GM12892 (cell line): ENCODE measurements at regions not wholly inside any gene's neighbourhood (a gene's known extent, or its start where the extent isn't known, plus 50 kb on each side); places are given as distances from the start of the nearest gene placed in this dataset.

ENCODE experiments used
- POLR2A ChIP-seq: IDR thresholded peaks from 2 replicates; pipeline ENCODE4 v1.6.1; 2011; ENCODE audit warnings: low read depth, low read length, control low read depth
- POLR2AphosphoS5 ChIP-seq: IDR thresholded peaks from 2 replicates; pipeline ENCODE4 v1.6.1; 2011; ENCODE audit warnings: low read depth, low read length, control low read depth
- TAF1 ChIP-seq: IDR thresholded peaks from 2 replicates; pipeline ENCODE4 v1.6.1; 2011; ENCODE audit warnings: low read depth, mild to moderate bottlenecking, control low read depth, low read length, borderline replicate concordance

DNA sequence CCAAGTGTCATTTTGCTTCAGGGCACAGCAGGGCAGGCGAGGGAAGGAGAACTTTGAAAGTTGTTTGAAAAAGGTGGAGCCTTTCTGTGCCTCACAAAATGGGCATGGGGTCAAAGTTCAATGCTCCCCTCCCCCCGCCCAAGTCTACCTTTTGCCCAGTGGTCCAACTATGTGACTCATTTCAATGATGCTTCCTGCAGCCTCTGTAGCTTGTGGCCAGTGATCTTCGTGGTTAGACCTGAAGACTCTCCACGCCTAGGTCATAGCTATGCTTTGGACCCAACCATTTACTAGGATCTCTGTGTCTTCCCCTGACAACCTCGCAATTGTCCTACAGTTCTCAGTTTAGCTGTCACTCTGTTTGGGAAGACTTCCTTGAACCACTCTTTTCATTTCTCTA, 280.3 kb upstream of the GJB5 start:
- TF ChIP-seq POLR2AphosphoS5 (no peak), POLR2A (no peak), TAF1 (no peak)
